ENCODE measurements at regions not wholly inside any gene's neighbourhood (a gene's known extent, or its start where the extent isn't known, plus 50 kb on each side); places are given as distances from the start of the nearest gene placed in this dataset.

DNA sequence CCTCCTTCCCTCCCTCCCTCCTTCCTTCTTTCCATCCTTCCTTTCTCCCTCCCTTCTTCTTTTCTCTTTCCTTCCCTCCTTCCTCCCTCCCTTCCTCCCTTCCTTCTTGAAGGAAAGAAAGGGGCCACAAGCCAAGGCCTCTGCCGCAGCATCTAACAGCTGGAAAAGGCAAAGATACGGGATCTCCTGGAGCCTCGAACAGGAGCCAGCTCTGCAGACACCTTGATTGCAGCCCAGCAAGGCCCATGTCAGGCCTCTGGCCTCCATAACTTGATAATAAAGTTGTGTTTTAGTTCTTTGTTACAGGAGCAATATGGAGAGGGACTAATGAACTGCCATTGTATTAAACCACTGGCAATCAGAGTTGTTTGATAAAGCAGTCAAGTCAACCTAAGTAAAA is 348.9 kb upstream of the B3GAT1 start:
- Histone ChIP-seq H3K27me3 (no peaks in the 10 kb centered on the region), H3K36me3 (no peaks in the 10 kb centered on the region), H3K27ac (no peak overlapping the region), H3K9me3 (no peaks in the 10 kb centered on the region), H3K4me1 (ENCODE audit: insufficient read depth) (no peaks in the 10 kb centered on the region), H3K4me3 (no peak overlapping the region)
- intact Hi-C loops (cut with DNase I): no loop called here
- WGBS, 3 donors: 35 to 55% (median 52%) methylated on average over 3 of the region's 3 CpGs
- DNase-seq: no peak
- TF ChIP-seq EP300 (IDR thresholded peaks at IDR 0.05) (no peak), POLR2A (IDR thresholded peaks at IDR 0.05) (no peak)
- TF ChIP-seq, protein P1, sequence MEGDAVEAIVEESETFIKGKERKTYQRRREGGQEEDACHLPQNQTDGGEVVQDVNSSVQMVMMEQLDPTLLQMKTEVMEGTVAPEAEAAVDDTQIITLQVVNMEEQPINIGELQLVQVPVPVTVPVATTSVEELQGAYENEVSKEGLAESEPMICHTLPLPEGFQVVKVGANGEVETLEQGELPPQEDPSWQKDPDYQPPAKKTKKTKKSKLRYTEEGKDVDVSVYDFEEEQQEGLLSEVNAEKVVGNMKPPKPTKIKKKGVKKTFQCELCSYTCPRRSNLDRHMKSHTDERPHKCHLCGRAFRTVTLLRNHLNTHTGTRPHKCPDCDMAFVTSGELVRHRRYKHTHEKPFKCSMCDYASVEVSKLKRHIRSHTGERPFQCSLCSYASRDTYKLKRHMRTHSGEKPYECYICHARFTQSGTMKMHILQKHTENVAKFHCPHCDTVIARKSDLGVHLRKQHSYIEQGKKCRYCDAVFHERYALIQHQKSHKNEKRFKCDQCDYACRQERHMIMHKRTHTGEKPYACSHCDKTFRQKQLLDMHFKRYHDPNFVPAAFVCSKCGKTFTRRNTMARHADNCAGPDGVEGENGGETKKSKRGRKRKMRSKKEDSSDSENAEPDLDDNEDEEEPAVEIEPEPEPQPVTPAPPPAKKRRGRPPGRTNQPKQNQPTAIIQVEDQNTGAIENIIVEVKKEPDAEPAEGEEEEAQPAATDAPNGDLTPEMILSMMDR (IDR thresholded peaks at IDR 0.05): no peak

DNA sequence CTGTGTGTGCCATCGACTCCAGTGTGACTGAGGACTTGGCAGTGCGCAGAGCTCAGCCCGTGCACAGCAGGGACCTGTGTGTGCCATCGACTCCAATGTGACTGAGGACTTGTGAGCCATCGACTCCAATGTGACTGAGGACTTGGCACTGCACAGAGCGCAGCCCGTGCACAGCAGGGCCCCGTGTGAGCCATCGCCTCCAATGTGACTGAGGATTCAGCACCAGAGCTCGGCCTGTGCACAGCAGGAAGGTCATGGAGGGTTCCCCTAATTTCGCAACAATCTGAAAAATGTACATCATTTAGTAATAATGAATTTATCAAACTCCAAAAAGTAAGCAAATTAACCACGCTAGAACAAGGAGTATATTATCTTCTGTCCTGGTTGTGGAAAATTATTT is 348.3 kb upstream of the B3GAT1 start:
- DNase-seq: no peak
- Histone ChIP-seq H3K27me3 (no peaks in the 10 kb centered on the region), H3K4me1 (ENCODE audit: insufficient read depth) (no peaks in the 10 kb centered on the region), H3K9me3 (no peaks in the 10 kb centered on the region), H3K36me3 (no peaks in the 10 kb centered on the region), H3K27ac (no peak overlapping the region), H3K4me3 (no peak overlapping the region)
- intact Hi-C loops (cut with DNase I): no loop called here
- TF ChIP-seq, protein P1 (IDR thresholded peaks at IDR 0.05): no peak
- 80 to 83% (median 81%) methylated on average over 9 to 12 of the region's 12 CpGs for WGBS, 3 donors

DNA sequence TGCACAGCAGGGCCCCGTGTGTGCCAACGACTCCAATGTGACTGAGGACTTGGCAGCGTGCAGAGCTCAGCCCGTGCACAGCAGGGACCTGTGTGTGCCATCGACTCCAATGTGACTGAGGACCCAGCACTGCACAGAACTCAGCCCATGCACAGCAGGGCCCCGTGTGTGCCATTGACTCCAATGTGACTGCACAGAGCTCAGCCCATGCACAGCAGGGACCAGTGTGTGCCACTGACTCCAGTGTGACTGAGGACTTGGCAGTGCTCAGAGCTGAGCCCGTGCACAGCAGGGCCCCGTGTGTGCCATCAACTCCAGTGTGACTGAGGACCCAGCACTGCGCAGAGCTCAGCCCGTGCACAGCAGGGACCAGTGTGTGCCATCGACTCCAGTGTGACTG is 347.8 kb upstream of the B3GAT1 start:
- DNase-seq: no peak
- Histone ChIP-seq H3K9me3 (no peaks in the 10 kb centered on the region), H3K36me3 (no peaks in the 10 kb centered on the region), H3K27me3 (no peaks in the 10 kb centered on the region), H3K4me1 (ENCODE audit: insufficient read depth) (no peaks in the 10 kb centered on the region), H3K27ac (no peak overlapping the region), H3K4me3 (no peak overlapping the region)
- TF ChIP-seq EP300 (IDR thresholded peaks at IDR 0.05): no peak
- TF ChIP-seq POLR2A (IDR thresholded peaks at IDR 0.05): no peak
- TF ChIP-seq, protein P1 (IDR thresholded peaks at IDR 0.05): no peak
- 58 to 74% (median 72%) methylated on average over 10 to 11 of the region's 11 CpGs for WGBS, 3 donors
- intact Hi-C loops (cut with DNase I): no loop called here

DNA sequence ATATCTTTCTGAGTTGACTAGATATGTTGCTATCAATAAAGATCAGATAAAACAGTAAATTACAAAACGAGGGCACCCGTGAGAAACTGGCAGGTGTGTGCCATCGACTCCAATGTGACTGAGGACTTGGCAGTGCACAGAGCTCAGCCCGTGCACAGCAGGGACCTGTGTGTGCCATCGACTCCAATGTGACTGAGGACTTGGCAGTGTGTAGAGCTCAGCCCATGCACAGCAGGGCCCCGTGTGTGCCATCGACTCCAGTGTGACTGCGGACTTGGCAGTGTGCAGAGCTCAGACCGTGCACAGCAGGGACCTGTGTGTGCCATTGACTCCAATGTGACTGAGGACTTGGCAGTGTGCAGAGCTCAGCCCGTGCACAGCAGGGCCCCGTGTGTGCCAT is 347.2 kb upstream of the B3GAT1 start:
- Histone ChIP-seq H3K27me3 (no peaks in the 10 kb centered on the region), H3K27ac (no peak overlapping the region), H3K36me3 (no peaks in the 10 kb centered on the region), H3K9me3 (no peaks in the 10 kb centered on the region), H3K4me1 (ENCODE audit: insufficient read depth) (no peaks in the 10 kb centered on the region), H3K4me3 (no peak overlapping the region)
- no peak for DNase-seq
- TF ChIP-seq, protein P1 (IDR thresholded peaks at IDR 0.05): no peak
- TF ChIP-seq POLR2A (IDR thresholded peaks at IDR 0.05): no peak
- intact Hi-C loops (cut with DNase I): no loop called here
- 63 to 71% (median 71%) methylated on average over 9 to 11 of the region's 11 CpGs for WGBS, 3 donors
